PFSK-1 (cell line): ENCODE measurements at regions not wholly inside any gene's neighbourhood (a gene's known extent, or its start where the extent isn't known, plus 50 kb on each side); places are given as distances from the start of the nearest gene placed in this dataset.

ENCODE experiments used
- FOXP2 ChIP-seq: optimal IDR thresholded peaks from 2 replicates; pipeline ENCODE3; 2011; ENCODE audit warnings: borderline replicate concordance, control low read depth, inconsistent platforms; ENCODE audit not compliant: insufficient read depth; ENCODE audit errors: extremely low read length, extremely low read depth
- POLR2AphosphoS5 ChIP-seq: IDR thresholded peaks from 2 replicates; pipeline ENCODE4 v1.6.1; 2012; ENCODE audit warnings: low read depth, mild to moderate bottlenecking, control low read depth, low read length, moderate library complexity
- SIN3A ChIP-seq: IDR thresholded peaks from 2 replicates; pipeline ENCODE4 v1.6.1; 2012; ENCODE audit warnings: mild to moderate bottlenecking, low read length, moderate library complexity, borderline replicate concordance; ENCODE audit not compliant: insufficient read depth
- TAF1 ChIP-seq: IDR thresholded peaks from 2 replicates; pipeline ENCODE4 v1.6.1; 2012; ENCODE audit warnings: low read length, control low read depth, borderline replicate concordance; ENCODE audit not compliant: insufficient read depth
- TF ChIP-seq, protein P1 (sequence below), 2 experiments: IDR thresholded peaks; 2 replicates each; pipeline versions ENCODE4 v1.6.1 to v1.8.0; 2011 to 2012; ENCODE audit warnings: low read depth in 2 of 2, low read length in 2 of 2, control low read depth in 1 of 2, inconsistent platforms in 1 of 2, mild to moderate bottlenecking in 1 of 2, moderate library complexity in 1 of 2; ENCODE audit not compliant: insufficient read depth in 1 of 2

- TF ChIP-seq, protein P1, sequence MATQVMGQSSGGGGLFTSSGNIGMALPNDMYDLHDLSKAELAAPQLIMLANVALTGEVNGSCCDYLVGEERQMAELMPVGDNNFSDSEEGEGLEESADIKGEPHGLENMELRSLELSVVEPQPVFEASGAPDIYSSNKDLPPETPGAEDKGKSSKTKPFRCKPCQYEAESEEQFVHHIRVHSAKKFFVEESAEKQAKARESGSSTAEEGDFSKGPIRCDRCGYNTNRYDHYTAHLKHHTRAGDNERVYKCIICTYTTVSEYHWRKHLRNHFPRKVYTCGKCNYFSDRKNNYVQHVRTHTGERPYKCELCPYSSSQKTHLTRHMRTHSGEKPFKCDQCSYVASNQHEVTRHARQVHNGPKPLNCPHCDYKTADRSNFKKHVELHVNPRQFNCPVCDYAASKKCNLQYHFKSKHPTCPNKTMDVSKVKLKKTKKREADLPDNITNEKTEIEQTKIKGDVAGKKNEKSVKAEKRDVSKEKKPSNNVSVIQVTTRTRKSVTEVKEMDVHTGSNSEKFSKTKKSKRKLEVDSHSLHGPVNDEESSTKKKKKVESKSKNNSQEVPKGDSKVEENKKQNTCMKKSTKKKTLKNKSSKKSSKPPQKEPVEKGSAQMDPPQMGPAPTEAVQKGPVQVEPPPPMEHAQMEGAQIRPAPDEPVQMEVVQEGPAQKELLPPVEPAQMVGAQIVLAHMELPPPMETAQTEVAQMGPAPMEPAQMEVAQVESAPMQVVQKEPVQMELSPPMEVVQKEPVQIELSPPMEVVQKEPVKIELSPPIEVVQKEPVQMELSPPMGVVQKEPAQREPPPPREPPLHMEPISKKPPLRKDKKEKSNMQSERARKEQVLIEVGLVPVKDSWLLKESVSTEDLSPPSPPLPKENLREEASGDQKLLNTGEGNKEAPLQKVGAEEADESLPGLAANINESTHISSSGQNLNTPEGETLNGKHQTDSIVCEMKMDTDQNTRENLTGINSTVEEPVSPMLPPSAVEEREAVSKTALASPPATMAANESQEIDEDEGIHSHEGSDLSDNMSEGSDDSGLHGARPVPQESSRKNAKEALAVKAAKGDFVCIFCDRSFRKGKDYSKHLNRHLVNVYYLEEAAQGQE (IDR thresholded peaks at IDR 0.05; ENCODE audit: insufficient read depth in 1 of 2, low read depth in 2 of 2, low read length in 2 of 2): no peak
- TF ChIP-seq TAF1 (no peak), FOXP2 (no peak), POLR2AphosphoS5 (no peak), SIN3A (no peak)
These were observed 50.0 kb upstream of the ZNF280D start for GRCh38 chr15:56783156-56783856.
